Parathyroid adenoma (tissue), 2 donors: ENCODE measurements at regions not wholly inside any gene's neighbourhood (a gene's known extent, or its start where the extent isn't known, plus 50 kb on each side); places are given as distances from the start of the nearest gene placed in this dataset.

Source experiments
- H2AFZ ChIP-seq: fragments of 300-600 bp; sonication (generic); one replicate; pipeline ENCODE4 v1.7.0; 2017; ENCODE audit warnings: antibody characterized with exemption, mild to moderate bottlenecking
- H3K27ac ChIP-seq: fragments of 300-600 bp; sonication (generic); one replicate; pipeline ENCODE4 v1.7.0; 2017
- H3K27me3 ChIP-seq: fragments of 300-600 bp; sonication (generic); one replicate; pipeline ENCODE4 v1.7.0; 2017; ENCODE audit warnings: low read length; ENCODE audit not compliant: control insufficient read depth, insufficient read depth
- H3K36me3 ChIP-seq: fragments of 300-600 bp; sonication (generic); one replicate; pipeline ENCODE4 v1.7.0; 2017; ENCODE audit warnings: low read length; ENCODE audit not compliant: control insufficient read depth, insufficient read depth
- H3K4me1 ChIP-seq: fragments of 300-600 bp; sonication (generic); one replicate; pipeline ENCODE4 v1.7.0; 2017; ENCODE audit warnings: control low read depth
- H3K4me2 ChIP-seq: fragments of 300-600 bp; sonication (generic); one replicate; pipeline ENCODE4 v1.7.0; 2017; ENCODE audit warnings: low read length
- H3K4me3 ChIP-seq: fragments of 300-600 bp; sonication (generic); one replicate; pipeline ENCODE4 v1.7.0; 2017; ENCODE audit warnings: low read depth, low read length
- H3K79me2 ChIP-seq: fragments of 300-600 bp; sonication (generic); one replicate; pipeline ENCODE4 v1.7.0; 2017; ENCODE audit warnings: control low read depth
- H3K9ac ChIP-seq: fragments of 300-600 bp; sonication (generic); one replicate; pipeline ENCODE4 v1.7.0; 2017; ENCODE audit warnings: mild to moderate bottlenecking
- H3K9me3 ChIP-seq: fragments of 300-600 bp; sonication (generic); one replicate; pipeline ENCODE4 v1.7.0; 2017; ENCODE audit warnings: low read length; ENCODE audit not compliant: control insufficient read depth
- TF ChIP-seq, protein P1 (sequence below): fragments of 300-600 bp; sonication (generic); IDR thresholded peaks from one replicate; pipeline ENCODE4 v1.7.0; 2017; ENCODE audit warnings: antibody characterized with exemption, mild to moderate bottlenecking
- donor health status: primary hyperparathyroidism.

DNA sequence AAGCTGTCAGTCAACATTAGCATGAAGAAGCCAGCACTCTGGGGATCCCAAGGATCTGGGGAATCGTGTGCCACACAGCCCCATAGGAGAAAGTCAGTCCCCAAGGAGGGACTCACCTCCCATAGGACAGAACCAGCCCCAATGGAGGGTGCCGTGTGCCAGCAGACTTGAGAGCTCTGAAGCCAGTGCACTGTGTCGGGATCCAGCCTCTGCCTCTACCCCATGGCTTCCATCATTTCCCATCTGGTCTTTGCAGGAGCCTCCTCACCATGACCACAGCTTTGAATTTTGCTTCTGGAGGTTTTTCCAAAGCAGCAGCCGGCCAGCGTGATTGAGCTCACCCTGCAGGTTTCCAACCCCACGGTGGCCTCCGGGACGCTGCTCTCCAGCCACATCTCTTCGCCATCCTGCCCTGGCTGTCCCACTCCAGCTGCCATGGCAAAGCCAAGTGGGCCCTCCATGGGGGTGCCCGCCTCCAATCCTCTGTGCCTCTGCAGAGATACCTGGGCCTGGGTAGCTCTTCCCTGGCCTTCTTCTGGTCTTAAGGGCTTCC, 171.8 kb upstream of the SHH start:
- Histone ChIP-seq H2AFZ (no peak overlapping the region), H3K4me2 (no peak overlapping the region), H3K36me3 (no peaks in the 10 kb centered on the region), H3K9me3 (no peaks in the 10 kb centered on the region), H3K9ac (no peak overlapping the region), H3K79me2 (no peaks in the 10 kb centered on the region), H3K4me1 (no peaks in the 10 kb centered on the region), H3K27ac (no peak overlapping the region), H3K4me3 (no peak overlapping the region), H3K27me3 (no peaks in the 10 kb centered on the region)
- TF ChIP-seq, protein P1, sequence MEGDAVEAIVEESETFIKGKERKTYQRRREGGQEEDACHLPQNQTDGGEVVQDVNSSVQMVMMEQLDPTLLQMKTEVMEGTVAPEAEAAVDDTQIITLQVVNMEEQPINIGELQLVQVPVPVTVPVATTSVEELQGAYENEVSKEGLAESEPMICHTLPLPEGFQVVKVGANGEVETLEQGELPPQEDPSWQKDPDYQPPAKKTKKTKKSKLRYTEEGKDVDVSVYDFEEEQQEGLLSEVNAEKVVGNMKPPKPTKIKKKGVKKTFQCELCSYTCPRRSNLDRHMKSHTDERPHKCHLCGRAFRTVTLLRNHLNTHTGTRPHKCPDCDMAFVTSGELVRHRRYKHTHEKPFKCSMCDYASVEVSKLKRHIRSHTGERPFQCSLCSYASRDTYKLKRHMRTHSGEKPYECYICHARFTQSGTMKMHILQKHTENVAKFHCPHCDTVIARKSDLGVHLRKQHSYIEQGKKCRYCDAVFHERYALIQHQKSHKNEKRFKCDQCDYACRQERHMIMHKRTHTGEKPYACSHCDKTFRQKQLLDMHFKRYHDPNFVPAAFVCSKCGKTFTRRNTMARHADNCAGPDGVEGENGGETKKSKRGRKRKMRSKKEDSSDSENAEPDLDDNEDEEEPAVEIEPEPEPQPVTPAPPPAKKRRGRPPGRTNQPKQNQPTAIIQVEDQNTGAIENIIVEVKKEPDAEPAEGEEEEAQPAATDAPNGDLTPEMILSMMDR = no peak

DNA sequence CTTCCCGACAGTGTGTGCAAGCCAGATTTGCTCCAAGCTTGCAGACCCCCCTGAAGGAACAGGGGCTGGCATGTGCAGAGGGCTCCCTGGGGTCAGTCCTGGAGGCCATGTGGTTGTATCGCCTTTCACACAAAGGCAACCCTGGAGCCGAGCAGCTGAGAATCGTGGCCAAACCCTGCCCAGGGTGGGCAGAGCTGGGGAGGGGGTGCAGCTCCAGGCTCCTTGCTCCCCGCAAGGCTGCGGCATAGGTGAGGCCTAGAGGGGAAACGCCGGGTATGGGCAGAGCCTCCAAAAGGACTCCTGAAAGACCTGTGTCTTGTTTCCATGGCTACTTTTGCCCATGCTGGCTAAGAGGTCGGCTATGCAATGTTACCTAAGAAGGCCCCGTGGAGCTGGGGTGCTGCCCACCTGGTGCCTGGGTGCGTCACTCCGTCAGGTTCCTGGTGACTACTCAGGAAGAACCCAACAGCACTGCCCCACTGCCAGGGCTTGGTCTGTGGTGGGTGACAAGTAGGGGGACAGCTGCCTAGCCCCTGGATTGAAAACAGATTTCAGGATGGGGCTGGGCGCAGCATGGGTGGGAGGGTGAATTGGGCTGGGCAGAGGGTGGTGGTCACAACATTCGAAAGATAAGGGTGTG, 171.0 kb upstream of the SHH start:
- Histone ChIP-seq H3K4me2 (no peak overlapping the region), H3K9me3 (no peaks in the 10 kb centered on the region), H3K27me3 (no peaks in the 10 kb centered on the region), H3K9ac (no peak overlapping the region), H3K79me2 (no peaks in the 10 kb centered on the region), H3K4me3 (no peak overlapping the region), H3K27ac (no peak overlapping the region), H2AFZ (no peak overlapping the region), H3K4me1 (no peaks in the 10 kb centered on the region), H3K36me3 (no peaks in the 10 kb centered on the region)
- TF ChIP-seq, protein P1 = no peak

DNA sequence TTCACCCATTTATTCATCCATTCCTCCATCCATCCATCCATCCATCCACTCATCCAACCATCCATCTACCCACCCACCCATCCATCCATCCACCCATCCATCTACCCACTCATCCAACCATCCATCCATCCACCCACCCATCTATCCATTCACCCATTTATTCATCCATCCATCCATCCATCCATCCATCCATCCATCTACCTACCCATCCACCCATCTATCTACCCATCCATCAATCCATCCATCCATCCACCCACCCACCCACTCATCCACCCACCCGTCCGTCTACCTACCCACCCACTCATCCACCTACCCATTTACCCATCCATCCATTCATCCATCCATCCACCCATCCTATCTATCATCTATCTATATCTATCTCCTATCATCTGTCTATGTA, 169.4 kb upstream of the SHH start:
- Histone ChIP-seq H3K36me3 (no peaks in the 10 kb centered on the region), H3K4me2 (no peak overlapping the region), H3K79me2 (no peaks in the 10 kb centered on the region), H3K9me3 (no peaks in the 10 kb centered on the region), H3K4me1 (no peaks in the 10 kb centered on the region), H2AFZ (no peak overlapping the region), H3K27ac (no peak overlapping the region), H3K9ac (no peak overlapping the region), H3K27me3 (no peaks in the 10 kb centered on the region), H3K4me3 (no peak overlapping the region)
- TF ChIP-seq, protein P1 = no peak

DNA sequence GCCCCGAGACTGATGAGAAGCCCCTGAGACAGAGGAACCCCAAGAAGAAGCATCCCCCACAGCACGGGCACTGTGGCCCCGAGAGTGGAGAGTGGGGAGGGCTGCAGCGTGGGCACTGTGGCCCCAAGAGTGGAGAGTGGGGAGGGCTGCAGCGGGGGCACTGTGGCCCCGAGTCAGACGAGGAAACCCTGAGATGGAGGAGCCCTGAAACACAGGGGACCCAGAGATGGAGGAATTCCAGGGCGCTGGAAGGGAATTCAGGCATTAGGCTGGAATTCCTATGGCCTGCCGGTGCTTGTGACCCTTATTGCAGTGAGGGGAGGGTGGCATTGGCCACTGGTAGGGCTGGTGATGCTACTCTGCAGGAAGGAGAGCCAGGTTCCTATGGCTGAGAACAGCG, 168.6 kb upstream of the SHH start:
- no peak overlapping the region for H2AFZ ChIP-seq
- H3K4me1 ChIP-seq = no peaks in the 10 kb centered on the region
- no peak overlapping the region for H3K4me2 ChIP-seq
- no peaks in the 10 kb centered on the region for H3K9me3 ChIP-seq
- TF ChIP-seq, protein P1 = no peak
- no peak overlapping the region for H3K4me3 ChIP-seq
- H3K79me2 ChIP-seq = no peaks in the 10 kb centered on the region
- no peaks in the 10 kb centered on the region for H3K27me3 ChIP-seq
- H3K9ac ChIP-seq = no peak overlapping the region
- H3K36me3 ChIP-seq = no peaks in the 10 kb centered on the region
- H3K27ac ChIP-seq = no peak overlapping the region

DNA sequence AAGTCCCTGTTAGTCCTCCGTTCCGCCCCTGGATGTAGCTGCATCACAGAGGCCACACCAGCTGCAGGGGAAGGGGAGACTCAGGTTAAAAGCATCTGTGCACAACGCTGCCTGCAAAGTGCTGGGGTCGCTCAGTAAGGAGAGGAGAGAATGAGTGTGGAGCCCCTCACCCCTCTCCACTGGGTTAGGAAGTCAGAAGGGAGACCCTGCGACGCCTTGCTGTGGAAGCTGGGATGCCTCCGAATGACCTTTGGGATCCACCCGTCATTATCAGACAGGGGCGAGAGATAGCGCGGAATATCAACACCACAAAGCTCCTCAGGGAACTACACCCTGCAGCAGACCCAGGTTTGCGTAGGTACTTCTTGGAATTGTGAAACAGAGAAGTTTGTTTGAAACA, 167.7 kb upstream of the SHH start:
- H3K9ac ChIP-seq = no peak overlapping the region
- H3K36me3 ChIP-seq = no peaks in the 10 kb centered on the region
- no peak overlapping the region for H3K4me3 ChIP-seq
- no peak overlapping the region for H3K4me2 ChIP-seq
- H2AFZ ChIP-seq = no peak overlapping the region
- no peaks in the 10 kb centered on the region for H3K79me2 ChIP-seq
- H3K9me3 ChIP-seq = no peaks in the 10 kb centered on the region
- H3K27ac ChIP-seq = no peak overlapping the region
- TF ChIP-seq, protein P1 = no peak
- no peaks in the 10 kb centered on the region for H3K4me1 ChIP-seq
- H3K27me3 ChIP-seq = no peaks in the 10 kb centered on the region
